ENCODE measurements at regions not wholly inside any gene's neighbourhood (a gene's known extent, or its start where the extent isn't known, plus 50 kb on each side); places are given as distances from the start of the nearest gene placed in this dataset.

DNA sequence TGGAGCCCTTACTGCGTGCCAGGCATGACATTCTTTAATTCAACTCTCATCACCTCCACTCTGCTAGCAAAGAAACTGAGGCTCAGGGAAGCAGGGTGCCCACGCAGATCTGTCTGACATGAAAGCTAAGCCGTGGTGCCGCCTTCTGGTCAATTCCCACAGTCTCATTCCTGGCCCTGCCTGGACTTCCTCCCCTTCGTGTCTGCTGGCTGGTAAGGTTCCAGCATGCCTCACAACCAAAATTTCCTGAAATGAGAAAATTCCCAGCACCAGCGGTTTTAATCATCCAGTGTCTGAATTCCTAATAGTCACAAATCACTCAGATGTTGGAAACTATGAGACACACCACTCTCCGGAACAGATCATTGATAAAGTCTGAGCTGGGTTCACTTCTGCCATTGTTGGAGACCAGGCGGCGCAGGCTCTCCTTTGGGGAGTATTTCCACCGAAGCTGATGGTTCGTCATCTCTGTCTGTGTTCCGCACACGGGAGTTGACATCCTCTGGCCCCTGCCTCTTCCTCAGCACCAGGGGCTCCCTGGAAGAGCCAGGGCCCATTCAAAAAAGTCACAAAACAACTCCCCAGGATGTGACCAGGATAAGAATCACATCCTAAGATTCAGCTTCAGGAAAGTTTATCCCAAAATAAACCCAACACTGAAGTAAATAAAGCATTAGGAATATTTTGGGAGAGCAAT is 167.7 kb downstream of the PLPP3 start:
- TF ChIP-seq, protein P1, sequence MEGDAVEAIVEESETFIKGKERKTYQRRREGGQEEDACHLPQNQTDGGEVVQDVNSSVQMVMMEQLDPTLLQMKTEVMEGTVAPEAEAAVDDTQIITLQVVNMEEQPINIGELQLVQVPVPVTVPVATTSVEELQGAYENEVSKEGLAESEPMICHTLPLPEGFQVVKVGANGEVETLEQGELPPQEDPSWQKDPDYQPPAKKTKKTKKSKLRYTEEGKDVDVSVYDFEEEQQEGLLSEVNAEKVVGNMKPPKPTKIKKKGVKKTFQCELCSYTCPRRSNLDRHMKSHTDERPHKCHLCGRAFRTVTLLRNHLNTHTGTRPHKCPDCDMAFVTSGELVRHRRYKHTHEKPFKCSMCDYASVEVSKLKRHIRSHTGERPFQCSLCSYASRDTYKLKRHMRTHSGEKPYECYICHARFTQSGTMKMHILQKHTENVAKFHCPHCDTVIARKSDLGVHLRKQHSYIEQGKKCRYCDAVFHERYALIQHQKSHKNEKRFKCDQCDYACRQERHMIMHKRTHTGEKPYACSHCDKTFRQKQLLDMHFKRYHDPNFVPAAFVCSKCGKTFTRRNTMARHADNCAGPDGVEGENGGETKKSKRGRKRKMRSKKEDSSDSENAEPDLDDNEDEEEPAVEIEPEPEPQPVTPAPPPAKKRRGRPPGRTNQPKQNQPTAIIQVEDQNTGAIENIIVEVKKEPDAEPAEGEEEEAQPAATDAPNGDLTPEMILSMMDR (IDR thresholded peaks at IDR 0.05), result no peak
- TF ChIP-seq POLR2AphosphoS5 (IDR thresholded peaks at IDR 0.05) (no peak), POLR2A (IDR thresholded peaks at IDR 0.05) (no peak), EP300 (IDR thresholded peaks at IDR 0.05) (no peak)

Measured in suprapubic skin (tissue), 4 donors.